ENCODE measurements at regions not wholly inside any gene's neighbourhood (a gene's known extent, or its start where the extent isn't known, plus 50 kb on each side); places are given as distances from the start of the nearest gene placed in this dataset.

- Mint-ChIP-seq H3K4me1 (peaks cover 8% of the 10 kb centered on the region), H3K27me3 (ENCODE audit: low read depth, poor library complexity) (peaks cover 4% of the 10 kb centered on the region), H3K27ac (no peak overlapping the region), H3K36me3 (ENCODE audit: low read depth) (no peaks in the 10 kb centered on the region), H3K9me3 (no peaks in the 10 kb centered on the region), H3K4me3 (no peak overlapping the region)
- DNase-seq = no peak
- TF ChIP-seq CTCF (IDR thresholded peaks at IDR 0.05) = no peak
These were observed 1639.2 kb upstream of the PABPC4L start for GRCh38 chr4:135840781-135841180.

- no peak for TF ChIP-seq CTCF (IDR thresholded peaks at IDR 0.05)
- Mint-ChIP-seq H3K9me3 (no peaks in the 10 kb centered on the region), H3K4me3 (no peak overlapping the region), H3K36me3 (ENCODE audit: low read depth) (no peaks in the 10 kb centered on the region), H3K27me3 (ENCODE audit: low read depth, poor library complexity) (peaks cover 4% of the 10 kb centered on the region), H3K27ac (no peak overlapping the region), H3K4me1 (peaks cover 8% of the 10 kb centered on the region)
- no peak for DNase-seq
These were observed 1638.1 kb upstream of the PABPC4L start for GRCh38 chr4:135839712-135840111.

GRCh38 chr4:135838889-135839288 is 1637.3 kb upstream of the PABPC4L start:
- H3K4me3 Mint-ChIP-seq = no peak overlapping the region
- H3K9me3 Mint-ChIP-seq = no peaks in the 10 kb centered on the region
- DNase-seq = no peak
- peaks cover 8% of the 10 kb centered on the region for H3K4me1 Mint-ChIP-seq
- H3K36me3 Mint-ChIP-seq (ENCODE audit: low read depth) = no peaks in the 10 kb centered on the region
- no peak overlapping the region for H3K27ac Mint-ChIP-seq
- peaks cover 4% of the 10 kb centered on the region for H3K27me3 Mint-ChIP-seq (ENCODE audit: low read depth, poor library complexity)
- TF ChIP-seq CTCF (IDR thresholded peaks at IDR 0.05) = no peak

GRCh38 chr4:135834471-135834870 is 1632.9 kb upstream of the PABPC4L start:
- no peak for TF ChIP-seq CTCF (IDR thresholded peaks at IDR 0.05)
- Mint-ChIP-seq H3K4me1 (peaks cover 8% of the 10 kb centered on the region), H3K9me3 (no peaks in the 10 kb centered on the region), H3K27me3 (ENCODE audit: low read depth, poor library complexity) (no peaks in the 10 kb centered on the region), H3K4me3 (no peak overlapping the region), H3K27ac (no peak overlapping the region), H3K36me3 (ENCODE audit: low read depth) (no peaks in the 10 kb centered on the region)
- DNase-seq = no peak

GRCh38 chr4:135833529-135833928 is 1631.9 kb upstream of the PABPC4L start:
- Mint-ChIP-seq H3K4me1 (peaks cover 2% of the 10 kb centered on the region), H3K36me3 (ENCODE audit: low read depth) (no peaks in the 10 kb centered on the region), H3K27me3 (ENCODE audit: low read depth, poor library complexity) (no peaks in the 10 kb centered on the region), H3K4me3 (no peak overlapping the region), H3K27ac (no peak overlapping the region), H3K9me3 (no peaks in the 10 kb centered on the region)
- no peak for TF ChIP-seq CTCF (IDR thresholded peaks at IDR 0.05)
- no peak for DNase-seq

- Mint-ChIP-seq H3K9me3 (no peaks in the 10 kb centered on the region), H3K4me1 (no peaks in the 10 kb centered on the region), H3K36me3 (ENCODE audit: low read depth) (no peaks in the 10 kb centered on the region), H3K27me3 (ENCODE audit: low read depth, poor library complexity) (no peaks in the 10 kb centered on the region), H3K27ac (no peak overlapping the region), H3K4me3 (no peak overlapping the region)
- no peak for DNase-seq
- no peak for TF ChIP-seq CTCF (IDR thresholded peaks at IDR 0.05)
These were observed 1623.2 kb upstream of the PABPC4L start for GRCh38 chr4:135824759-135825296.

Data from nephron progenitor cell (in vitro differentiated cells).